HK-2 (cell line): ENCODE measurements at regions not wholly inside any gene's neighbourhood (a gene's known extent, or its start where the extent isn't known, plus 50 kb on each side); places are given as distances from the start of the nearest gene placed in this dataset.
"Not testable (repeated sequence)": the region's sequence is repeated elsewhere in the genome, so short reads cannot be mapped to it uniquely, and the experiment has no call there.

Source experiments
- DNase-seq: peaks from one replicate; pipeline ENCODE4 v3.0.0-alpha.2; 2018; ENCODE audit not compliant: unreplicated experiment

DNA sequence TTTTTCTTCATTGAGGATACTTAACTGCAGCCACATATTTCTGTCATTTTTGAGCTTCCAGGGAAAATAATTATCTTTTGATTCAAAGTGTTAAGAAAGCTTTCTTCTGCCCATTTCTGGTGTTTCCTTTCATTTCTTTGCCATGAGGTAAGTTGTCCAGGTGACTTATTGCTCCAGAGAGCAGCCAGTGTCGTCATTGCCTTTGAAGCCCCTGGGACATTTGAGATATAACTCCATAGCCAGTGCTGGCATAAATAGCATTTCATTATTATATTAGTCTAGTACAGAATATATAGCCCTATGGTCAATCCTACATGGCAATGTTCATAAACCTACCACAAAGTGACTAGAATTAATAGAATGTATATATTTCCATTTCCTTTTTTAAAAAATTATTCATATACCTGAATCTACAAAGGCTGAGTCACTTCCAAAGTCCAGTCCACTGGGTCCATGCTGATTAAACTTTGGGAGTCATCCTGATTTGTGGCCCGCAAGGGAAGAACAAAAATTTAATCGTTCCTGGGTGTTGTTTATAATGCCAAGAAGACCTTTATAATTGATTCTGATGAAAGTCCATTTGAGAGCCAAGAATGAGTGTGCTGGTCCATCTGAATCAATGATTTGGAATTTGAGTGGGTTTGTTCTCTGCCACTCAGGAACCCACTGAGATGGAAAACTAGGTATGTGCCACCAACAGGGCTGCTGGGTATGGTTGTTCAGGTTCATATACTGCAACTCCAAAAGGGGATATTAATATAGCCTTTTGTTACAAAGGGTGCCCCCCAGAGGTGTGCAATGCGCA is 221.8 kb upstream of the PLXNA2 start:
- no peak for DNase-seq

DNA sequence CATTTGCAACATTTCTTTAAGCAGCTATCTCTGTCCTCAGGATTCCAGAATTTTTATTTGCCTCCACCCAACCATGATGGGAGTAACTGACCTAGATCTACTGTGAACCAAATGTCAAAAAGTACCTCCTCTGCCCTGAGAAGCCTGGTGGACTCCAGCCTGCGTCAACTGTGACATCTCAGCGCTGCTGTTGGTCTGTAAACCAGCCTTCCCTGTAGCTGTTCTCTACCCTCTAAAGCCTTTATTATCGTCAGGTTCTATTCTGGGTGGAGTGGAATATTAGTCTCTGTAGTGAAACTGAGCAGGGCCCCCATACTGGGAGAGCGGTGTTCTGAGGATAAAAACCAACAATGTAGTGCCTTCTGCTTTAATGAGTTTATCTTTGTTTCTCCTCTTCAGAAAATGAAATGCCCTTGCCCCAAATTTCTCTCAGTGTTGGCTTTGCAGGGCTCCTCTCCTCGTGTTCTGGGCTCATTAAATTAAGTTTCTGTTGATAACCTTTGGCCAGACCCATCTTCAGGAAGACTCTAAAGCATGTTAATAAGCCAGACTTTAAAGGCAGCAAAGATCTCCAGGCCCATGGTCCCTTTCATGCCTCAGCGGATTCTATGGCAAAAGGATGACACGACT is 223.1 kb upstream of the PLXNA2 start:
- DNase-seq: no peak

DNA sequence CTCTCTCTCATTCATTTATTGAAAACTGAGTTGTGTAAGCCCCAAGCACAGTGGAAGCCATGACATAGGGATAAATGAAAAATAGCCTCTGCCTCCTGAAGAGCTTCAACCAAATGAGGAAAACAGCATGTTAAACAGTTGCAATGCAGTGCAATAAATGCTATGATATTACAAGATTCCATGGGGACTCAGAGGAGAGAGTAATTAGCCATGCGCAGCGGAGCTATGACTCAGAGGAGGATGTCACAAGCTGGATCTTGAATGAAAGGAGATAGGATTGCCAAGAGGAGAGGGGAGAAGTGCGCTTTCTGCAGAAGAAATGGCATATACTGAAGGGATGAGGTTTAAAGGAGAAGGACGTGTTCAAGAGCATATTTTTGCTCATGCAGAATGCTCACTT is 231.3 kb upstream of the PLXNA2 start:
- peak; percentile 10 for DNase-seq

DNA sequence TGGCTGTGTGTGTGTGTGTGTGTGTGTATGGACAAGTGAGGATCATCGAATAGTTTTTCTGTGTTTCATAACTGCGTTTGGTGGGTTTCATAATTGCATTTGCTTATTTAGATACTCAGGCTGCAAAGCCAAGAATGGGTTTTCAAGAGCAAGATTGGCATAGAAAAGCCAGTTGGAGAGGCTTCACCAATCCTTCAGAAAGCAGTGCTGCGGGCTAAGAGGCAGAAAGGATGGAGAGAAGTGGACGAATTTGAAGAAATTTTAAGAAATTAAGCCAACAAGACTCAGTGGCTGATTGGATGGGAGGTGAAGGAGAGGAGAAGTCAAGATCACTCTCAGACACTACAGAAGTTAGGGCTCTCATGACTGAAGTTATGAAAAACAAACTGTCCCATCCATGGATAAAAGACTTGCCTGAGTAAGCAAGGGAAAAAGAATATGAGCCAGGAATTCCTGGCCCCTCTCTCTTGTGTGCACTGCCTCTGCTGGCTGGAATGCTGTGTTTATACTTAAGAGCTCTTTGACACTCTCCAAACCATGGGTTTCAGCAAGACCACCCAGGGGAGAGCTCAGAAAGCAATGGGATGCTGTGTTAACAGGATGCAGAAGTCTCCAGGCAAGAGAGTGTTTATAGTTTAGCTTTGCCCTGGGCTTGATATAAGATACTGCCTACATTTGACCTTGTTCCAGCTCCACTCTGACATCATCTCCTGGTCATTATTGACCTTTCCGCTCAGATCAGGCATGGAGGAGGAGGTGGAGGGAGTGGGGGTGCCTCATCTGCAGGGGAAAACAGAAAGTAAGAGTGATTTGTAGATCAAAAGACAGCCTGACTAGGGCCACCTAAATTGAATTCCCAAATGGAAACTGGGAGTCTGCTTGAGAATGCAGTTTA is 232.0 kb upstream of the PLXNA2 start:
- no peak for DNase-seq

DNA sequence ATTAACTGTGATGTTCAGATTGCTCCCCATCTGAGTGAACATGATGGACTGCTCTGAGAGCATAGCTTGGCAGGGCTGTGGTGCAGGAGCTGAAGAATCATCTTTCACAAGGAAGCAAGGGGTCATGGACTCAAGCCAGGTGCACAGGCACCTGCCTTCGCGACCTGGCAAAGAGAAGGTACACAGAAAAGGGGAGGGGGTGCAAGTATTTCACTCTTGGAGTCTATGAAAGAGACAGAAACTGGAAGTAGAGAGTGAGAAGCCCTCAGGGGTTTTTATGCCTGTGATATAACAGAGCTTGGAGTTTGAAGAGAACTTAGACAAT is 232.6 kb upstream of the PLXNA2 start:
- no peak for DNase-seq

DNA sequence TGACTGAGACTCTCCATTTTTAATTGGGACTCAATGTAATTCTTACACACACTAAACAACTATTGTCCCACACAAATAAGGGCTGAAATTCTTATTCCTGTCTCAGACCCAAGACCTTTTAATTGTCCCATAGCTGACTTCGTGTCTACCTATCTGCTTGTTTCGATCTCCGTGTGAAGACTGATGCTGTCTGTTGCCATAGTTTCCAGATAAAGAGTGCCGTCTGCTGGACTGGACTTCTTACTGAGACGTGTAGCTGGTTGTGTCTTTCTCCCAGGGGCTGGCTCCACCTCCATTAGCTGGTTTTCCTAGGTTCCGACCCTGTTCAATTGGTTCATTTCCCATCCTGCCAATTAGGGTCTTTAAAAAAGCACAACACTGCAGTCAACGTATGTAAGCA is 235.3 kb upstream of the PLXNA2 start:
- DNase-seq: no peak

DNA sequence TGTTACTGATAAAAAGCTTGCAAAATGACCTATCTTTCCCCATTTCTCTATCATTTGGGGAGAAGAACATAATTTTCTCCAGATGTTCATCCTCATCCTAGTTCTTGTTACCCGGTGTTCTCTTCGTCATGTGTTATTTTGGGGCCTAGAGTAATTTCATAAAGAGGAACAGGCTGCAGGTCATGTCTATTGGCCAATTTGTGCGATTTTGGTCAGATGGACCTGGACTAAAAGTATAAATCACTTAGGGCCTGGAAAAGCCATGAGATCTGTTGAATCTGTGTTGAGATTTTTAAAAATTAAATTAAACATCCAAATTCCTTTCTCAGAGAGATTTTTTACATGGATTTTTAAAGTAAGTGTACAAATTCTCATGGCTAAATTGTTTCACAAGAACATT is 241.3 kb upstream of the PLXNA2 start:
- no peak for DNase-seq

DNA sequence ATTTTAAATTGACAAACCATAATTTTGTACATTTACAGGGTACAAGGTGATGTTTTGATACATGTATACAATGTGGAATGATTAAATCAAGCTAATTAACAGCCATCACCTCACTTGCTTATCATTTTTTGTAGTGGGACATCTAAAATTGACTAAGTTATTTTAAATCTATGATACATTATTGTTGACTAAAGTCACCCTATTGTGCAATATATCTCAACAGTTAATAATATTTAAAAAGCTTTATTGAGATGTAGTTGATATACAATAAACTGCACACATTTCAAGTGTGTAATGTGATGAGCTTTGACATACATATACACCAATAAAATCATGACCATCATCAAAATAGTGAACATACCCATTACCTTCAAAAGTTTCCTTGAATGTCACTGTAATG is 242.5 kb upstream of the PLXNA2 start:
- no peak for DNase-seq

DNA sequence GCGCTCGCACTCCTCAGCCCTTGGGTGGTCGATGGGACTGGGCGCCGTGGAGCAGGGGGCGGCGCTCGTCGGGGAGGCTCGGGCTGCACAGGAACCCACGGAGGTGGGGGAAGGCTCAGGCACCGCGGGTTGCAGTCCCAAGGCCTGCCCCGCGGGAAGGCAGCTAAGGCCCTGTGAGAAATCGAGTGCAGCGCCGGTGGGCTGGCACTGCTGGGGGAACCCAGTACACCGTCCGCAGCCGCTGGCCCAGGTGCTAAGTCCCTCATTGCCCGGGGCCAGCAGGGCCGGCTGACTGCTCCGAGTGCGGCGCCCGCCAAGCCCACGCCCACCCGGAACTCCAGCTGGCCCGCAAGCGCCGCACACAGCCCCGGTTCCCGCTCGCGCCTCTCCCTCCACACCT is 244.2 kb upstream of the PLXNA2 start:
- not testable (repeated sequence) for DNase-seq

DNA sequence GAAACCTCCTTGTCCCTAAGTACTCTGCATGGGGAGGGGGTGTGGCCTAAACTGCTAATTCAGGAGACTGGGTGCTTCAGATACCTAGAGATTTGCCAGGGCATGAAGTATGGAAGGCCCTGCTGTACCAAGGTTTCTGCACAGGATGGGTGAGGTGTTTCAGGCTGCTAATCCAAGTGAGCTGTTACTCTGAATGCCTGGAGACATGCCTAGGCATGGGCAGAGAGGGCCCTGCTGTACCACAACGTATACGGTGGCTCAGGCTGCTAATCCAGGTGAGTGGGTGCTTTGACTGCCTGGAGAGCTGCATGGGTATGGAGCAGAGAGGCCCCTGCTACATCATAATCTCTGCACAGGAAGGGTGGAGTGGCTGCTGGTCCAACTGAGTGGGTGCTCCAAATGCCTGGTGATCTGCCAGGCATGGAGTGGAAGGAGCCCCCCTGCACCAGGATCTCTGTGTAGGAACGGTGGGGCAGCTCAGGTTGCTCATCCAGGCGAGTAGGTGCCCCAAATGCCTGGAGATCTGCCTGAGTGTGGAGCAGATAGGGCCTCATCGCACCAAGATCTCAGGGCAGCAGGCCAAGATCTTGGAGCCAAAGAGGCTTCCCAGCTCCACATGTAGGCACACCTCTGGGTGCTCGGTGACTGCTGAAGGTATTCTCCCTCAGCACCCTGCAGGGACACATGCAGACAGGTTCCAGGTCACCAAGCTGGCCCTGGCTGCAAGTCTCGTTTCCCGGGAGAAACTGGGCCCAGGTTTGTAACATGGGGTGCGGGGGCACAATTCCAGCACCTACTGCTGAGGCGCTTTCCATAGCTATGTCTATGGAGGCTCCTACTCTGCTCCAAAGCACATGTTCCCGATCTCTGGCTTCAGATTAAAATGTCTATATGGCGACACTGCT is 252.5 kb upstream of the PLXNA2 start:
- DNase-seq: no peak

DNA sequence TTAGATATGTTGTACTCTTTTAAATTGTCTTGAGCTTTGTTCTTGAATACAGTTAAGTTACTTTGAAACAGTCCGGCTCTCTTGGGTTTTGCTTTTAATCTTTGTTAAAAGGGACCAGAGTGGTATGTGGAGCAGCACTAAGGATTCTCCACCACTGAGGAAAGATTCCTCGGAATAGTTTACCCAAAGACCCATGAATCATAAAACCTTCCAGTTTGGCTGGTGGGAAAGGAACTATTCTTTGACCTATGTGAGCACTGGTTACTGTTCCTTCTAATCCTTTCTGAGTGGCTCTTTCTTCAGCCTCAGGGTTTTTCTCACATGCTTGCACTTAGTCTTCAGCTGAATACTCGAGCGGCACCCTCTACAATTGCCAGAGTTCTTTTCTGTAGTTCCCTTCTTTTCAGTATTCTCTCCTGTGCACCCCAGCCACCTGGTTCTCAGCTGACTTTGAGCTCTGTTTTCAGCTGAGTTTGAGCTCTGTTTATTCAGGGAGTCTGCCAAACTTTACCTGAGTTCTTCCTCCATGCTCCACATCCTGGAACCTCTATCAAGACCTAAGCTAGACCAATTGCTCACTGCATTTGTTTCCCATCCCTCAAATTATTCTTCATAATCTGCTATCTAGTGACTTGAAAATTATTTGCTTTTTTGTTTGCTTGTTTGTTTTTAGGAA is 253.8 kb upstream of the PLXNA2 start:
- DNase-seq: no peak

DNA sequence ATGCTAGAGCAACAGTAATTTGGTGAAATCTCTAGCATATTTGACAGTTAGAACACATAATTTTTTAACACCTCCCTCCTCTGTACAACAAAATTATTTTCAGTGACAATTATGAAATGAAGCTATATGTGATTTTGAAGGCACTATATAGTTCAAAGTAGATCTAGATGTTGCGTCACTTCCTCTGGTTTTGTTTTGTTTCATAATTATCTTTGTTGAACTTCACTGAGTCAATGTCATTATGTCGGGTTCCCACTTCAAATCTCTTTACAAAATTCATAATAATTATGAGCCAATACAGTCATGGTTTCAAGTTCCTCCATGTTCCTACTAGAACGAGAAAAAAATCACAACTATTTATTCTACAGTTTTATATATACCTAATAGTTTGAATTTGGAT is 254.8 kb upstream of the PLXNA2 start:
- DNase-seq: no peak

DNA sequence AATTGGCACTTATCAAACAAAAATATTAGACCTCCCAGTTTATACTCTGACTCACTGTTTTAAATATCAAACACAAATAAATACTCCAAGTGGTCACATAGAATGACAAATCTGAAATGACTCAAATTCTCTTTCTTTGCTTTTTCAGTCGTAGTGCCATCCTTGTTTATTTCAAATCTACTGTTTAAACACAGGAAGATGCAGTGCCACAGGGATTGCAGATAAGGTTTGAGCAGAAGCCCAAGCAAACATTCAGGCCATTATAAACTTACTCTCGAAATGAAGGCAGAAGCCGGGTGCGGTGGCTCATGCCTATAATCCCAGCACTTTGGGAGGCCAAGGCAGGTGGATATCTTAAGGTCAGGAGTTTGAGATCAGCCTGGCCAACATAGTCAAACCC is 255.4 kb upstream of the PLXNA2 start:
- DNase-seq: no peak

DNA sequence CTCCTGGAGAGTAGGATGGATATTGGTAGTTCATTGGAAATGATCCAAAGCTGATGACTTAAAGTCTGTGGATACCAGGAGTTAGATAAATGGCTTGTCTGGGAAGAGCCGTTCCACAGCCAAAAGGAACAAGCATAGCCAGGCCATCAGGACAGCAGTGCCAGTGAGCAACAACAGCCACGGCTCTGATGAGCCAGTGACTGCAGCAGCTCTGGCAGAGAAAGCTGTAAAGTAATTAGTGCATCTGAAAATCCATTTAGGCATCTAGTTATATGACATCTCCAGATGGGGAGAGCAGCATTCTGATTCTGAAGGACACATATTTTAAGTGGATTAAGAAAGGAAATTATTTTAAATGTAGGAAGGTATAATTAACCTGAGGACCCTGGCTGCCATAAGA is 256.2 kb upstream of the PLXNA2 start:
- no peak for DNase-seq

DNA sequence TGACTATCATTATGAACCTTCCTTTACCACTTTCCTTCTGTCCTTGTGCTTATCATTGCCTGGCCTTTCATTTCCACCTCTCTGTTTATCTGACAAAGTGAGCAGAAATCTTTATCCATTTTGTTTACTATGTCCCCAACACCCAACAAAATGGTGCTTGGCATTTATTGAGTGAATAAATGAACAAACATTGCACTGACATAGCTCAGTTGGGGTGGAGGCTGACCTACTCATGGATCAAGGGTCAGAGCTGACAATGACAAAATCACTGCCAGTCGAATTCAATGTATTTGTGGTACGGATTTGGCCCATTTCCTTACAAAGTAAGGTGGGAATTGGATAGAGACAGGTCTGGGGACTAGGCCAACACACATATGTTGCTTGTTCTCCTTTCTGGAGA is 257.4 kb upstream of the PLXNA2 start:
- no peak for DNase-seq

DNA sequence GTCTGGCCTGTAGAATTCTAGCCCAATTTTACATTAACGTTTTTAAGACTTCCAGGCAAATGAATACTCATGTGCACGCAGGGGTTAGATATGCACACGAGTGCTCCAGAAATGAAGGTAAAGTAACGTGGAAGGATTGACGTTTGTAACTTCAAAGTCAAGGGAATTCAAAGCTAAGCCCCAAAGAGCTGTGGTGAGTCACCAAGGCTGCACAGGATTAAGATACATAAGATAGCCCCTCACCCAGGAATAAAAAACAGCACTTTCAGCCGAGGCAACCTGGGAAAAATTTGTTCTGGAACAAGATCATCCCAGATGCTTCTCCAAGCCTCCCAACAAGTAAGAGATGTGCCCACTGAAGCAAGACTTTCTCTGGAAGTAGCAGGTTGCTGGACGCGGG is 259.6 kb upstream of the PLXNA2 start:
- no peak for DNase-seq

DNA sequence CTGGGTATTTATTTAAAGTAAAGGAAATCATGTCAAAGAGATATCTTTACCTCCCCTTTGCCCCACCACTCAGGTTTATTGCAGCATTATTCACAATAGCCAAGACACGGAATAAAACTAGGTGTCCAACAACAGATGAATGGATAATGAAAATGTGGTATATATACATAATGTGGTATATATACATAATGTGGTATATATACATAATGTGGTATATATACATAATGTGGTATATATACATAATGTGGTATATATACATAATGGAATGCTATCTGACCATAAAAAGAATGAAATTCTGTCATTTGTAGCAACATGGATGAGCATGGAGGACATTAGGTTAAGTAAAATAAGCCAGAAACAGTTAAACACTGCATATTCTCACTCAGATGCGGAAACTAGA is 262.6 kb upstream of the PLXNA2 start:
- DNase-seq: no peak

DNA sequence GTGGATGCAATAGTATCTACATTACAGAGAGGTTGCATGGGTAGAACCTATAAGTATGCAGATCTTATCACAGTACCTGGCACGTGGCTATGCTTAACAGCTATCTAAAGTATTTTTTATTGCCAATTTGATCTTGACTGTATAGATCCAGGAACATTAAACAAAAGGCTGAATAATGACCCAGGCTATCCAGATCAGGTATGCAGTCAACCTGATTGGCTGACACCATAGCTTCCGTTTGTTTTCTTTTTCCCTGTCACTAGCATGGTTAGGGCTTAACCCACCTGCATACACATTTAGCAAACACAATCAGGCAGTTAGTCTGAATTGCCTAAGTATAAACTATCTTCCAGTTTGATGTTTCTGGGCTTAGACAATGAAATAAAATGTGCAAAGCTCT is 264.9 kb upstream of the PLXNA2 start:
- DNase-seq: no peak

DNA sequence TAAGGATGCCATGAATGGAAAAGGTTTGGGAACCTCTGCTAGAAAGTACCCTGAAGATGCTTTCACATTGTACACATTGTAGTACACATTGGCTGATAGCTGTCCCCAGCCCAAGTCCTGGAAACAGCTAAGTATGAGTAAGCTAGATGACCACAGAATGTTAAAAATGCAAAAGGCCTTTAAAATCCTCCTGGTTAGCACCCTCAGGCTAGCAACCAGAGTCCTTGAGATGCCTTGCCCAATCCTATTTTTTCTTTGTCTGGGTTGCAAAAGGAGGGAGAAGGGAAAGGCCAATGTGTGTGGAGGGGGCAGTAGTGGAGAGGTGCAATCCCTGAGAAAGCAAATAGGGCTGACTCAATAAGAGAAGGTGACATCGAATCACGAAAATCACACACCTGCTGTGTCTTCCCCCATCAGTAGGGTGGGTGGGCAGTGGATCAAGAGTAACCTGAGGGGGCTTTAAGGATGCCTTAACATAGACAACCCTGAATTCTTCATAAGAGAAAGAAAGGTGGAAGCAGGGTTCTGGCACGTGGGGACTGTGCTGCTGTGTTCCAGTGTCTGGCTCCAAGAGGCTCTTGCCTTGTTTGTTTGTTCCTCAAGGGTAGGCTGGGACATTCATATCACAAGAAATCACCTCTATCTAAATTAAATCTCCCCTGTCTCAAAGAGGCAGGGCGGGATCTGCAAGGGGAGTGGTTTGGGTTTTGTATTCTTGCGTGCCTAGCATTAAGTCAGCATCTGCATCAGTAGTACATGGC is 266.2 kb upstream of the PLXNA2 start:
- DNase-seq: no peak

DNA sequence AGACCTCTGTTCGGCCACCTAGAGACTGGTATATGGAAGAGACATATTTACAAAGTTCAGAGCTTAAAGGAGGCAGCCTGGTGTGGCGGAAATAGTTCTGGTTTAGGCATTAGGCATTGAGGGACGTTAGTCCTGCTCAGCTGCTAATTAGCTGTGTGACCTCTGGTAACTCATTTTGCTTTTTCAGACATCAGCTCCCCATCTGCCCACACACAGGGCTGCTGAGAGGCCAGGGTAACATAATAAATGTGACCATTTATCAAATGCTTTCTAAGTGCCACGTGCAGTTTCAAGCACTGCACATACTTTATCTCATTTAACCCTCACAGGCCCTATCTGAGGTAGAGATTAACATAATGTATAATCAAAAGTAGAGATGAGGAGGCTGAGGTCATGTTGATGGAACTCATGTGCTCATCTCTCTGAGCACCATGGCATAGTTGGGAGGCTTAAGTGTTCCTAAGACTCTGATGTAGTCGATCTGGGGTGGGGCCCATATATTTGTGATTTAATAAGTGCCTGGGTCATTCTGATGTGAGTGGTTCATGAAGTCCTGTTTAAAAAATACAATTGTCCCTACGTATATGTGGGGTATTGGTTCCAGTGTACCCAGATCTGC is 267.2 kb upstream of the PLXNA2 start:
- no peak for DNase-seq
